ENCODE measurements at regions not wholly inside any gene's neighbourhood (a gene's known extent, or its start where the extent isn't known, plus 50 kb on each side); places are given as distances from the start of the nearest gene placed in this dataset.

DNA sequence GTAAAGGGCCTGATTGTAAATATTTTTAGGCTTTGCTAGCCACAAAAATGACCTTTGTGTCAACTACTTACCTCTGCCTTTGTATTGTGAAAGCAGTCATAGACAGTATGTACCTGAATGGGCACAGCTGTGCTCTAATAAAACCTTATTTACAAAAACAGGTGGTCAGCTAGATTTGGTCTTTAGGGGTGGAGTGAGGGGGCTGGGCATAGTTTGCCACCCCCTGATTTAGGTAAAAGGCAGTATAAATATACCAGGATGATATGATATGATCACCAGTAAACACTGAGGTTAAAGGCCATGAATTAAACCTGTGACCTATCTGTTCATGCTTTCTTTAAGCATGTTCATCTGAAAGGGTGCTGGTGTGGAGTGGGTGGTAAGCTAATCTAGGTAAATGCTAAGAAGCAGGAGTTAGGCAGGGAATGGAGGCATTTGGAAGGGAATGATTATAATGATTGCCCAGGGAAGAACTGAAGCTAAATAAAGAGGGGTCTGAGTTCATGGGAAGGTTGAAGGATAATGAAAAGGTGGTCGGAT, 77.1 kb upstream of the BCAT1 start:
- TF ChIP-seq, protein P1, sequence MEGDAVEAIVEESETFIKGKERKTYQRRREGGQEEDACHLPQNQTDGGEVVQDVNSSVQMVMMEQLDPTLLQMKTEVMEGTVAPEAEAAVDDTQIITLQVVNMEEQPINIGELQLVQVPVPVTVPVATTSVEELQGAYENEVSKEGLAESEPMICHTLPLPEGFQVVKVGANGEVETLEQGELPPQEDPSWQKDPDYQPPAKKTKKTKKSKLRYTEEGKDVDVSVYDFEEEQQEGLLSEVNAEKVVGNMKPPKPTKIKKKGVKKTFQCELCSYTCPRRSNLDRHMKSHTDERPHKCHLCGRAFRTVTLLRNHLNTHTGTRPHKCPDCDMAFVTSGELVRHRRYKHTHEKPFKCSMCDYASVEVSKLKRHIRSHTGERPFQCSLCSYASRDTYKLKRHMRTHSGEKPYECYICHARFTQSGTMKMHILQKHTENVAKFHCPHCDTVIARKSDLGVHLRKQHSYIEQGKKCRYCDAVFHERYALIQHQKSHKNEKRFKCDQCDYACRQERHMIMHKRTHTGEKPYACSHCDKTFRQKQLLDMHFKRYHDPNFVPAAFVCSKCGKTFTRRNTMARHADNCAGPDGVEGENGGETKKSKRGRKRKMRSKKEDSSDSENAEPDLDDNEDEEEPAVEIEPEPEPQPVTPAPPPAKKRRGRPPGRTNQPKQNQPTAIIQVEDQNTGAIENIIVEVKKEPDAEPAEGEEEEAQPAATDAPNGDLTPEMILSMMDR (IDR thresholded peaks at IDR 0.05; ENCODE audit: insufficient read depth, low read length), result no peak
- TF ChIP-seq SPI1 (IDR thresholded peaks at IDR 0.05; ENCODE audit: borderline replicate concordance, low read depth), result no peak
- TF ChIP-seq GABPA (IDR thresholded peaks at IDR 0.05; ENCODE audit: low read depth), result no peak
- TF ChIP-seq POLR2AphosphoS5 (IDR thresholded peaks at IDR 0.05; ENCODE audit: low read depth), result no peak

All from HL-60 (cell line).